B cell (primary cell): ENCODE measurements at regions not wholly inside any gene's neighbourhood (a gene's known extent, or its start where the extent isn't known, plus 50 kb on each side); places are given as distances from the start of the nearest gene placed in this dataset.

Experiments
- CTCF ChIP-seq: fragments of 200-600 bp; IDR thresholded peaks from one replicate; pipeline ENCODE4 v1.8.0; 2022; ENCODE audit warnings: antibody characterized with exemption, mild to moderate bottlenecking
- EZH2 ChIP-seq: IDR thresholded peaks from 2 replicates; pipeline ENCODE4 v1.6.1; 2012; ENCODE audit warnings: borderline replicate concordance, low read depth, mild to moderate bottlenecking, moderate library complexity, low read length; ENCODE audit not compliant: insufficient read depth, poor library complexity, severe bottlenecking

- no peak for TF ChIP-seq CTCF
- TF ChIP-seq EZH2, result no peak
Observed at GRCh38 chr7:52786174-52786573, 249.3 kb upstream of the POM121L12 start.
